SU-DHL-6 (cell line): ENCODE measurements at regions not wholly inside any gene's neighbourhood (a gene's known extent, or its start where the extent isn't known, plus 50 kb on each side); places are given as distances from the start of the nearest gene placed in this dataset.

Experiments
- EZH2phosphoT487 ChIP-seq: fragments of 200-600 bp; sonication (generic), shearing (Covaris generic); conservative IDR thresholded peaks from 2 replicates; pipeline ENCODE4 v1.6.1; 2018; ENCODE audit warnings: mild to moderate bottlenecking, antibody characterized with exemption, low read length, moderate library complexity, mixed read lengths
- TF ChIP-seq, protein P1 (sequence below): fragments of 200-600 bp; sonication (generic); IDR thresholded peaks from one replicate; pipeline ENCODE4 v1.5.1; 2017; ENCODE audit warnings: antibody characterized with exemption, mild to moderate bottlenecking, low read length, moderate library complexity; ENCODE audit not compliant: insufficient read depth, poor library complexity, severe bottlenecking

- TF ChIP-seq, protein P1, sequence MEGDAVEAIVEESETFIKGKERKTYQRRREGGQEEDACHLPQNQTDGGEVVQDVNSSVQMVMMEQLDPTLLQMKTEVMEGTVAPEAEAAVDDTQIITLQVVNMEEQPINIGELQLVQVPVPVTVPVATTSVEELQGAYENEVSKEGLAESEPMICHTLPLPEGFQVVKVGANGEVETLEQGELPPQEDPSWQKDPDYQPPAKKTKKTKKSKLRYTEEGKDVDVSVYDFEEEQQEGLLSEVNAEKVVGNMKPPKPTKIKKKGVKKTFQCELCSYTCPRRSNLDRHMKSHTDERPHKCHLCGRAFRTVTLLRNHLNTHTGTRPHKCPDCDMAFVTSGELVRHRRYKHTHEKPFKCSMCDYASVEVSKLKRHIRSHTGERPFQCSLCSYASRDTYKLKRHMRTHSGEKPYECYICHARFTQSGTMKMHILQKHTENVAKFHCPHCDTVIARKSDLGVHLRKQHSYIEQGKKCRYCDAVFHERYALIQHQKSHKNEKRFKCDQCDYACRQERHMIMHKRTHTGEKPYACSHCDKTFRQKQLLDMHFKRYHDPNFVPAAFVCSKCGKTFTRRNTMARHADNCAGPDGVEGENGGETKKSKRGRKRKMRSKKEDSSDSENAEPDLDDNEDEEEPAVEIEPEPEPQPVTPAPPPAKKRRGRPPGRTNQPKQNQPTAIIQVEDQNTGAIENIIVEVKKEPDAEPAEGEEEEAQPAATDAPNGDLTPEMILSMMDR: no peak
- no peak for TF ChIP-seq EZH2phosphoT487
These were observed 339.6 kb upstream of the CCNH start for GRCh38 chr5:87752362-87752761.
